ENCODE measurements at regions not wholly inside any gene's neighbourhood (a gene's known extent, or its start where the extent isn't known, plus 50 kb on each side); places are given as distances from the start of the nearest gene placed in this dataset.

DNA sequence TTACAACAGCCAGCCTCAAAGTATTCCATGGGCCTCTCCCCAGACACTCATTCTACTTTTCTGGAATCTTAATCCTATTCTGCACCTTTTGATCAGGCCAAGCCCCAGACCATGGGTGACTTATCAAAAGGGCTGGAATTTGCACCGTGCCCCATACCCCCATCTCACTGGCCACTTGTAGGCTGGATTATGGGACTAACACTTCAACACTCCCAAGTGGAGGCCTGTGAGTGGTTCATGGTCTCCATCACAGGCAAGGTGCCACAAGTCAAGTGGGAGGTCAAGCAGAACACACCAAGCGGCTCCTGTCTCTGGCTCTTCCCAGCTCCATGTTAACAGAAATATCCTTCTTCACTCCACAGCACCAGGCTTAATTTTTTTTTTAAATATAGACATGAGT is 212.3 kb upstream of the HEY2 start:
- no peaks in the 10 kb centered on the region for H3K36me3 Mint-ChIP-seq (ENCODE audit: low read depth)
- H3K4me3 Mint-ChIP-seq, result no peak overlapping the region
- no peak for DNase-seq (ENCODE audit: low spot score)
- peaks cover 35% of the 10 kb centered on the region for H3K27me3 Mint-ChIP-seq (ENCODE audit: insufficient read depth)
- no peak overlapping the region for H3K27ac Mint-ChIP-seq
- H3K9me3 Mint-ChIP-seq, result no peaks in the 10 kb centered on the region
- intact Hi-C loops (cut with micrococcal nuclease), result no loop called here
- H3K4me1 Mint-ChIP-seq (ENCODE audit: low read depth), result peaks cover 6% of the 10 kb centered on the region

DNA sequence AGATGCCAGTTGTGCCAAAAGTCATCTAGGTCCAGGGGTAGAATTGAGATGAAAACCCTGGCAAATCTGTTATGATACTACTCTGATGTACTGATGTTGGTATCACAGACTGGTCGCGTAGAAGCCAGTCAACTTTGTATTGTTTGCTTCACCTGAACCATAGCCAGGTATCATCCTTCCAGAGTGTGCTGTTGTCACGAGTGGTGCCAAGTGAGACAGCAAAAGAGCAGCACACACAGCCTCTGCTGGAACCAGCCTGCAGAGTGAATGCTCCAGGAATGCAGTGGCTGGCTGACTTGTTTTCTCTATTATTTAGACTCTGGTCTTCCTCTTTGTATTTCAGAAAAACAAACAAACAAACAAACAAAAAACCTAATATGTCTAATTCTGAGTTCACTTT is 209.5 kb upstream of the HEY2 start:
- no peak for DNase-seq (ENCODE audit: low spot score)
- Mint-ChIP-seq H3K4me3 (no peak overlapping the region), H3K27ac (no peak overlapping the region), H3K36me3 (ENCODE audit: low read depth) (no peaks in the 10 kb centered on the region), H3K9me3 (no peaks in the 10 kb centered on the region), H3K4me1 (ENCODE audit: low read depth) (no peaks in the 10 kb centered on the region), H3K27me3 (ENCODE audit: insufficient read depth) (peaks cover 23% of the 10 kb centered on the region)
- intact Hi-C loops (cut with micrococcal nuclease), result no loop called here

DNA sequence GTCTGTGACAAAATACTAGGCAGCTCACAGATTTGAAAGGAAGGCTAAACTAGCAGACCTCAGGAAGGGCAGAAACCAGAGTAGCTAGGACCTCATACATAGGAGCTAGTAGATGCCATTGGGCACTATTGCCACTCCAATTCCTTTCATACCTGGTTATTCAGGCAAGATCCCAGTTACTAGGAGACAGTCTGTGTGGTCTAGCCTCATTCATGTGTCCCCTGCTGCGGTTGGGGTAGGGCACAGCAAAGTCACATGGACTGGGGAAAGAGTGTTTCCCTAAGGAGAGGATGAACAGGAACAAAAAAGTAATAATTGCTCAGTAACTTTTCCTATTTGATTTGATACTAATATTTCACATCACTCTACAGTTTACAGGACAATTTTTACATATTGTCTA is 204.6 kb upstream of the HEY2 start:
- Mint-ChIP-seq H3K4me1 (ENCODE audit: low read depth) (no peaks in the 10 kb centered on the region), H3K27ac (no peak overlapping the region), H3K27me3 (ENCODE audit: insufficient read depth) (peaks cover 10% of the 10 kb centered on the region), H3K9me3 (no peaks in the 10 kb centered on the region), H3K4me3 (no peak overlapping the region), H3K36me3 (ENCODE audit: low read depth) (no peaks in the 10 kb centered on the region)
- no peak for DNase-seq (ENCODE audit: low spot score)
- intact Hi-C loops (cut with micrococcal nuclease), result no loop called here

DNA sequence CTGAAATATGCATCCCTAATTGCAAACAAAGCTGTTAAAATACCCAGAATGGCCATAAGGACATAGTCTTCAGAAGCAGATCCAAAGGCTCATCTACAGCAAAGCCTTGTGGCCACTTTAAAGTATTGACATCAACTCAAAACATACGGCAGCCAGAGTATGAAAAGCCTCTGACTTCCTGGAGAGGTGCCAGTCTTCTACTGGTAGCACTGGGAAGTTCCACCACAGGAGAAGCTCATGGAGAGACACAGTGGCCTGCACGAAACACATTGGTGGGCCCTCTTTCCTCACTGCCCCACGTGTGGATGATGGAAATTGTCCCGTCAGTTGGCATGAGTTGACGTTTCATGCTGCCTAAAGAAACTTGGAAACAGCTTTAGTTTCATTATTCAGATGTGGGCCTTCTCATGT is 202.6 kb upstream of the HEY2 start:
- intact Hi-C loops (cut with micrococcal nuclease), result no loop called here
- Mint-ChIP-seq H3K36me3 (ENCODE audit: low read depth) (no peaks in the 10 kb centered on the region), H3K27ac (no peak overlapping the region), H3K4me3 (no peak overlapping the region), H3K4me1 (ENCODE audit: low read depth) (no peaks in the 10 kb centered on the region), H3K27me3 (ENCODE audit: insufficient read depth) (peaks cover 10% of the 10 kb centered on the region), H3K9me3 (no peaks in the 10 kb centered on the region)
- DNase-seq (ENCODE audit: low spot score), result no peak

DNA sequence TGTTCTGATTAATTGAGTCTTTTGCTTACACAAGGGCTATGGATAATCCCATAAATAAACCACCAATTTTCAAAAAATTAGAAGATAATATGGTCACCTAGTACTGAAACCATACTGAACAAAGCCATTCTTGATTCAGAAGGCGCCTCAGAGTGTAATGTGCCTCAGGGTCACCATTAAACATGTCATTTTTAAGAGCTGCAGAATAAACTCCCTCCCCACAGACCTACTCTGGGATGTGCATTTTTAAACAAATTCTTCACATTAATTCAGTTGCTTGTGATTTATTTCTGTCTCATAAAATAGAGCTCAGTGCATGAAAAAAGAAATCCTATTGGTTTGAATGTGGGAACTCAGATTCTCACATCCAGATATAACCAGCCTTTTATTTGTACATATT is 202.1 kb upstream of the HEY2 start:
- H3K27me3 Mint-ChIP-seq (ENCODE audit: insufficient read depth), result peaks cover 10% of the 10 kb centered on the region
- H3K36me3 Mint-ChIP-seq (ENCODE audit: low read depth), result no peaks in the 10 kb centered on the region
- H3K4me1 Mint-ChIP-seq (ENCODE audit: low read depth), result no peaks in the 10 kb centered on the region
- H3K4me3 Mint-ChIP-seq, result no peak overlapping the region
- no peak for DNase-seq (ENCODE audit: low spot score)
- intact Hi-C loops (cut with micrococcal nuclease), result no loop called here
- no peaks in the 10 kb centered on the region for H3K9me3 Mint-ChIP-seq
- H3K27ac Mint-ChIP-seq, result no peak overlapping the region

DNA sequence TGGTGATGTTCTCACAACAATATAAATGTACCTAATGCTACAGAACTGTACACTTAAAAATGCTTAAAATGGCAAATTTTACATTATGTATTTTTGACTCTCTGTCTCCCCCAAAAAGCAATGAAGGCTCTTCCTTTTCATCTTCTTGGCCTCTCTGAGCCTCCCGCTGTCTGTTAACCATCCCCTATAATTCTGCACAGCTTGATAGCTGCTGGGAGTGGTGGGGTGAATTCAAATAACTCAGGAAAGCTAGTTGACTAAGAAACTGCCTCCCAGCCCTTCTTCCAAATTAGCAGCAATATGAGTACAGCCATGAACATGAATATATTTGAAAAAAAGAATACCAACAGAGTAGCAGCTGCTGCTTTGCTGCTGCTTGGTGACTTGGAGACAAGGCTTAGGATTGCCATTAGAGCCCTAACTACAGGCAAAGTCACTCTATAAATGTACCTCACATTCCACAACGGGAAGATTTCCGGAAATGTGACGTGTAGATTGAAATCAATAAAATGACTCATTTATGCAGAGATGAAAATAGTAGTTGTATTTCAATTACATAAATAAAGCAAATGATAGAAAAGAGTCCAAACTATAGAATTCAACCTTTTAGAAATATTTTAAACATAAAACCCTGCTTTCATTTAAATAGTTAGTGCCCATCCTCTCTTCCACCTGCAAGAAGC is 200.1 kb upstream of the HEY2 start:
- Mint-ChIP-seq H3K4me3 (no peak overlapping the region), H3K9me3 (no peaks in the 10 kb centered on the region), H3K4me1 (ENCODE audit: low read depth) (no peaks in the 10 kb centered on the region), H3K36me3 (ENCODE audit: low read depth) (no peaks in the 10 kb centered on the region), H3K27ac (no peak overlapping the region), H3K27me3 (ENCODE audit: insufficient read depth) (peaks cover 3% of the 10 kb centered on the region)
- no peak for DNase-seq (ENCODE audit: low spot score)
- intact Hi-C loops (cut with micrococcal nuclease), result no loop called here

DNA sequence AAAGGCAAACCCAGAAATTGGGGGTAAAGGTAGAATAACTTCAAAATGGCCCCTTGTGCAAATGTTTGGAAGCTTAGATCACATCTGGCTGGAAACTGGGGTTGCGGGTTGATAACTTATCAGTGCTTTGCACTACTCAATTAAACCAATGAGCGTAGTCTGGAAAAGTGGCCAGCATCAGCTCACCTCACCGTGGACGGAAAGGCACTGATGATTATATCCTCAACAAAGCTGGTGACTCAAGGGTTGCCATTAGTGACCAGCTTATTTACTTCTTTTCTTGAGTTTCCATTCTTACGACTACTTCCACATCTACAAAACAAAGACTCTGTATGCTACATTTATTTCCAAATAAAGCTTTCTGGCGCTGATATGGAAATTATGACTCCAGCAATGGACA is 198.5 kb upstream of the HEY2 start:
- intact Hi-C loops (cut with micrococcal nuclease), result no loop called here
- Mint-ChIP-seq H3K4me1 (ENCODE audit: low read depth) (no peaks in the 10 kb centered on the region), H3K9me3 (no peaks in the 10 kb centered on the region), H3K36me3 (ENCODE audit: low read depth) (no peaks in the 10 kb centered on the region), H3K27ac (no peak overlapping the region), H3K4me3 (no peak overlapping the region), H3K27me3 (ENCODE audit: insufficient read depth) (peaks cover 2% of the 10 kb centered on the region)
- no peak for DNase-seq (ENCODE audit: low spot score)

DNA sequence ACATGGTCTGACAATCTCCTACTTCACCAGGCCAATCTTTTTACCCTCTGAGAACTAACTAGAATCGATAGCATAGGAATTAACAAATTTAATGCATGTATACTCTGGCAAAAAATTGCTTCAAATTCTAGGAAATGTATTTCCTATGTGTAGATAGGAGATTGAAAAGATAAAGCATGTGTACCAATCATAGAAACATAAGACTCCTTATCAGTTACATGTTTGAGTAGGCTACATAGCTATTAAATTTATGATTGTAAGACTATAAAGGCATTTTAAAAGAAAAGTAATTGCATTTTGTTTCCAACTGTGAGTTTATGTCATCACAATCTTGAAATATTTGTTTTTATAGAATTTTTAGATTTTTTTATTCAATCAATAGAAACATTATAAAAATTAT is 196.6 kb upstream of the HEY2 start:
- intact Hi-C loops (cut with micrococcal nuclease), result no loop called here
- no peaks in the 10 kb centered on the region for H3K4me1 Mint-ChIP-seq (ENCODE audit: low read depth)

DNA sequence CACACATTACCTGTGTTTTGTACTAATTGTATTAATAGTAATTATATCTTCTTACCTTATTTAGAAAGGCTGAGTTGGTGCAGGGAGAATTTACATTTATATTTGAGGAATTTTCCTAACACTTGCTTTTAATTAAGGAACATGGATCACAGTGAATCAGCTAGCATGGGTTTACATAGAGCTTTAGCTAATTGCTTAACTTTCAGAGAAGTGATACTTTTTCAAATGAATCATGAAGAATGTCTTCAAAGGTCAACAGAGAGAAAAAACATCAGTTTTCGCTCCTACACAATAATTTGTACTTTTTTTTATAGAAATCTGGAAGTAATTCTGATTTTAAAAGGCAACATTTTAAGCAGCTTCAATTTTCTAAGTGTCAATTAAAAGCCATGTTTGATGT is 195.0 kb upstream of the HEY2 start:
- Mint-ChIP-seq H3K4me1 (ENCODE audit: low read depth) (no peaks in the 10 kb centered on the region), H3K36me3 (ENCODE audit: low read depth) (no peaks in the 10 kb centered on the region), H3K27ac (no peak overlapping the region), H3K9me3 (no peaks in the 10 kb centered on the region), H3K27me3 (ENCODE audit: insufficient read depth) (peaks cover 12% of the 10 kb centered on the region), H3K4me3 (no peak overlapping the region)
- no peak for DNase-seq (ENCODE audit: low spot score)
- intact Hi-C loops (cut with micrococcal nuclease), result no loop called here

More for the DNA sequence above, 196.6 kb upstream of the HEY2 start:
- Mint-ChIP-seq H3K27me3 (ENCODE audit: insufficient read depth) (peaks cover 9% of the 10 kb centered on the region), H3K9me3 (no peaks in the 10 kb centered on the region), H3K36me3 (ENCODE audit: low read depth) (no peaks in the 10 kb centered on the region), H3K4me3 (no peak overlapping the region), H3K27ac (no peak overlapping the region)
- no peak for DNase-seq (ENCODE audit: low spot score)

DNA sequence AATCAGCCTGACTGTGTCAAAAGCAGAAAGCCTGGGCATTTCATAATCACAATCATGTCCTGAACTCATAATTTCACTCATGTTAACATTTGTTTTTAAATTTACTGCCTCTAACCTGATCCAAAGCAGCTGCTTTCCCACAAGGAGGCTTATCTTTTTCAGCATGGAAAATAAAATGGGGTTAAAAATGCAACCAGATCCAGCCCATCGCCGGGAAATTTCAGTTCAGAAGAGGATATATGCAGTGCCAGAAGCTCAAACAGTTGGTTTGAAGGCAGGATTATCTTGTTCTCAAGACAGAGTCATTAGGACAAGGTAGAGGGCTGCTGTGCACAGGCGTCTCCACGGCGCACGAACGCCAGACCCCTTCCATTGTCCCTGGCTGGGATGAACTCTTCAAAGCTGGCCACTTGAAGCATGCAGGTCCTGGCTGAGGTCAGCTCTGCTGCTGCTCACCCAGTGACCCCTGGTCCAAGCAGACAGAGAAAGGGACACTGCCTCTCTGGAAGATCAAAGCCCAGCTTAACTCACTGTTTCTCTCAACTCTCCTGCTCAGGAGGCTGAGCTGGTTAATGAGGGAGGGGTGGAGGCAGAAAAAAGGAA is 191.1 kb upstream of the HEY2 start:
- intact Hi-C loops (cut with micrococcal nuclease), result no loop called here
- no peak overlapping the region for H3K27ac Mint-ChIP-seq
- H3K4me3 Mint-ChIP-seq, result no peak overlapping the region
- peaks cover 12% of the 10 kb centered on the region for H3K27me3 Mint-ChIP-seq (ENCODE audit: insufficient read depth)
- H3K4me1 Mint-ChIP-seq (ENCODE audit: low read depth), result no peaks in the 10 kb centered on the region
- DNase-seq (ENCODE audit: low spot score), result no peak
- no peaks in the 10 kb centered on the region for H3K9me3 Mint-ChIP-seq
- H3K36me3 Mint-ChIP-seq (ENCODE audit: low read depth), result no peaks in the 10 kb centered on the region

DNA sequence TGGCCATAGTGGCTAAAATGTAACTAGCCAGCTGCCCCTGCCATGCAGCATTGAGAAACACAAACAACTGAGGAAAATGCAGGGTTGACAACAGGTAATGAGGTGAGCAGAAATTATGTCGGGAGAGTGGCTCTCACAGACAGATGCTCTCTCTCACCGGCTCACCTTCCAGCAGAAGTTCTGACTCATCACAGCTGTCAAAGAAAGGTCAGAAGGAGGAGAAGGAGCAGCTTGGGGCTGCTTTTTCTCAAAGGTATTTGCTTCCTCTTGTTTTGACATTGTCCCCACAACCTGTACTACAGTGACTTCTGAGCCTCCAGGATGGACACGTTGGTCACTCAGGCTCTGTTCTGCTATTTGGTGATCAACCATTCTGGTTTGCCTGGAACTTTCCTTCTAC is 190.5 kb upstream of the HEY2 start:
- DNase-seq (ENCODE audit: low spot score), result no peak
- intact Hi-C loops (cut with micrococcal nuclease), result no loop called here
- no peak overlapping the region for H3K4me3 Mint-ChIP-seq

DNA sequence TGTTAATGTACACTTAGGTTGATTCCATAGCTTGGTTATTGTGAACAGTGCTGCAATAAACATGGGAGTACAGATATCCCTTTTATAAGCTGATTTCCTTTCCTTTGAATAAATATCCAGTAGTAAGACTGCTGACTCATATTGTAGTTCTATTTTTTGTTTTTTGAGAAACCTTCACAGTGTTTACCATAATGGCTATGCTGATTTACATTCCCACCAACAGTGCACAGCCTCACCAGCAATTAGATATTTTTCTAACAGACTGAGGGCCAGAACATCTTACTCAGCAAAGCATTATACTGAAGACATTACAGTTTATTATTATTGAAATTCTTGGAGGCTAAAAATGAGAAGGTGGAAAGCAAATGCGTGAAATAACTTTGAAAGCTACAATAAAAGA is 187.3 kb upstream of the HEY2 start:
- peaks cover 10% of the 10 kb centered on the region for H3K27me3 Mint-ChIP-seq (ENCODE audit: insufficient read depth)
- no peak for DNase-seq (ENCODE audit: low spot score)
- H3K36me3 Mint-ChIP-seq (ENCODE audit: low read depth), result no peaks in the 10 kb centered on the region
- intact Hi-C loops (cut with micrococcal nuclease), result no loop called here
- H3K4me3 Mint-ChIP-seq, result no peak overlapping the region
- H3K27ac Mint-ChIP-seq, result no peak overlapping the region
- H3K9me3 Mint-ChIP-seq, result no peaks in the 10 kb centered on the region
- H3K4me1 Mint-ChIP-seq (ENCODE audit: low read depth), result no peaks in the 10 kb centered on the region

More for the DNA sequence above, 190.5 kb upstream of the HEY2 start:
- no peaks in the 10 kb centered on the region for H3K36me3 Mint-ChIP-seq (ENCODE audit: low read depth)
- H3K9me3 Mint-ChIP-seq, result no peaks in the 10 kb centered on the region
- H3K27ac Mint-ChIP-seq, result no peak overlapping the region
- no peaks in the 10 kb centered on the region for H3K4me1 Mint-ChIP-seq (ENCODE audit: low read depth)
- peaks cover 12% of the 10 kb centered on the region for H3K27me3 Mint-ChIP-seq (ENCODE audit: insufficient read depth)

DNA sequence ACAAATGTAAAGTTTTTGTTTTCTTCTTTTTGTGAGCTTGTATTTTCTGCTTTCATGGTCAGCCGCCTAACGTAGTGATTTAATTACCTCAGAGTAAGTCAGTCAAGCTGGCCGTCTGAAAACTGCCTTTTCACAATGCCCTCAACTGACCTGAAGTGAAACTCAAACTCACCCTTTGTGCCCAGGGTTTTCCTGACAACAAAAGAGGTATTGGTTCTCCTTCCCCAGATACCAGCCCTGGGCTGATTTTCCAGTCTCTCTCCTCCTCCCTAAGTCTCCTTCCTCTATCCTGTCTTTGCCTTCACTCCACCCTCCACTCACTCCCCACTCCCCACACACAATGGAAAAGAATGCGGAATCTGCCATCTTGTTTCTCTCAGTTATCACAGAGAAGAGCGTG is 184.5 kb upstream of the HEY2 start:
- no peak for DNase-seq (ENCODE audit: low spot score)
- H3K4me3 Mint-ChIP-seq, result no peak overlapping the region
- no peaks in the 10 kb centered on the region for H3K36me3 Mint-ChIP-seq (ENCODE audit: low read depth)
- H3K4me1 Mint-ChIP-seq (ENCODE audit: low read depth), result no peaks in the 10 kb centered on the region
- intact Hi-C loops (cut with micrococcal nuclease), result no loop called here
- peaks cover 11% of the 10 kb centered on the region for H3K27me3 Mint-ChIP-seq (ENCODE audit: insufficient read depth)
- H3K27ac Mint-ChIP-seq, result no peak overlapping the region
- no peaks in the 10 kb centered on the region for H3K9me3 Mint-ChIP-seq

DNA sequence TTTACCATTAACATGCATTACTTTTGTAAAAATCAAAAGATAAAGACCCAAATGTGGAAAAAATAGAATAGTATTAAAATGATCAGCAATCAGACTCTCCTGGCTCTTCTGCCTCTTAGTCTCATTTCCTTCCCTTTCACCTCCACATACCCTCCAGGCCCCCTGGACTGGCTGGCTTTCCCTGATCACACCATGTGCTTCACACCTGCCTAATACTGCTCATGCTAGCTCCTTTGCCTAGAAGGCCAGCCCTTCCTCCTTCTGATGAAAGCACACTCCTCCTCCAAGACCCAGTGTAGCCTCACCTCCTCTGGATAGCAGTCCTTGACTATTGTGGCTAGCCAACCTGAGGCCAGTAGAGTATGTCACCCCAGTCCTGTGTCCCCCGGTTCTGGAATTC is 182.0 kb upstream of the HEY2 start:
- intact Hi-C loops (cut with micrococcal nuclease), result no loop called here
- Mint-ChIP-seq H3K27me3 (ENCODE audit: insufficient read depth) (peaks cover 11% of the 10 kb centered on the region), H3K4me3 (no peak overlapping the region), H3K27ac (no peak overlapping the region), H3K4me1 (ENCODE audit: low read depth) (no peaks in the 10 kb centered on the region), H3K36me3 (ENCODE audit: low read depth) (no peaks in the 10 kb centered on the region), H3K9me3 (no peaks in the 10 kb centered on the region)
- no peak for DNase-seq (ENCODE audit: low spot score)
